Ectodermal cell (in vitro differentiated cells): ENCODE measurements at regions not wholly inside any gene's neighbourhood (a gene's known extent, or its start where the extent isn't known, plus 50 kb on each side); places are given as distances from the start of the nearest gene placed in this dataset.

Experiments
- H3K27ac ChIP-seq: 2 replicates; pipeline ENCODE4 v1.7.0; 2013; ENCODE audit warnings: mild to moderate bottlenecking, low read depth, low read length; ENCODE audit not compliant: insufficient read depth, poor library complexity, severe bottlenecking
- H3K27me3 ChIP-seq: 2 replicates; pipeline ENCODE4 v1.7.0; 2013; ENCODE audit warnings: mild to moderate bottlenecking, low read length; ENCODE audit not compliant: insufficient read depth, control insufficient read depth, poor library complexity, severe bottlenecking
- H3K36me3 ChIP-seq: one replicate; pipeline ENCODE4 v1.7.0; 2013; ENCODE audit warnings: low read length; ENCODE audit not compliant: control insufficient read depth, insufficient read depth
- H3K4me1 ChIP-seq: one replicate; pipeline ENCODE4 v1.7.0; 2013; ENCODE audit warnings: low read length; ENCODE audit not compliant: control insufficient read depth, insufficient read depth
- H3K4me3 ChIP-seq: 2 replicates; pipeline ENCODE4 v1.7.0; 2013; ENCODE audit warnings: low read depth, low read length, control low read depth; ENCODE audit not compliant: insufficient read depth
- H3K9me3 ChIP-seq: 2 replicates; pipeline ENCODE4 v1.7.0; 2013; ENCODE audit warnings: mild to moderate bottlenecking, low read length, moderate library complexity; ENCODE audit not compliant: control insufficient read depth
- WGBS, 2 experiments: methylation state at CpG; one replicate each; pipeline ENCODE4 v1.1.7; 2013; ENCODE audit warnings: missing lambda C conversion rate in 2 of 2; 5-methylcytosine and 5-hydroxymethylcytosine counted together

GRCh38 chr4:124177647-124178425, 534.7 kb downstream of the ANKRD50 start:
- 86 to 93% methylated on average over 4 of the region's 4 CpGs for WGBS, 2 experiments
- no peaks in the 10 kb centered on the region for H3K4me1 ChIP-seq
- no peaks in the 10 kb centered on the region for H3K36me3 ChIP-seq
- no peaks in the 10 kb centered on the region for H3K9me3 ChIP-seq
- H3K27ac ChIP-seq: no peak overlapping the region
- H3K4me3 ChIP-seq: no peak overlapping the region
- no peaks in the 10 kb centered on the region for H3K27me3 ChIP-seq

- Histone ChIP-seq H3K9me3 (no peaks in the 10 kb centered on the region), H3K27me3 (no peaks in the 10 kb centered on the region), H3K27ac (no peak overlapping the region), H3K4me1 (no peaks in the 10 kb centered on the region), H3K36me3 (no peaks in the 10 kb centered on the region), H3K4me3 (no peak overlapping the region)
- 90 to 93% methylated on average over 4 of the region's 4 CpGs for WGBS, 2 experiments
Measured at GRCh38 chr4:124178449-124179021, 534.0 kb downstream of the ANKRD50 start.

DNA sequence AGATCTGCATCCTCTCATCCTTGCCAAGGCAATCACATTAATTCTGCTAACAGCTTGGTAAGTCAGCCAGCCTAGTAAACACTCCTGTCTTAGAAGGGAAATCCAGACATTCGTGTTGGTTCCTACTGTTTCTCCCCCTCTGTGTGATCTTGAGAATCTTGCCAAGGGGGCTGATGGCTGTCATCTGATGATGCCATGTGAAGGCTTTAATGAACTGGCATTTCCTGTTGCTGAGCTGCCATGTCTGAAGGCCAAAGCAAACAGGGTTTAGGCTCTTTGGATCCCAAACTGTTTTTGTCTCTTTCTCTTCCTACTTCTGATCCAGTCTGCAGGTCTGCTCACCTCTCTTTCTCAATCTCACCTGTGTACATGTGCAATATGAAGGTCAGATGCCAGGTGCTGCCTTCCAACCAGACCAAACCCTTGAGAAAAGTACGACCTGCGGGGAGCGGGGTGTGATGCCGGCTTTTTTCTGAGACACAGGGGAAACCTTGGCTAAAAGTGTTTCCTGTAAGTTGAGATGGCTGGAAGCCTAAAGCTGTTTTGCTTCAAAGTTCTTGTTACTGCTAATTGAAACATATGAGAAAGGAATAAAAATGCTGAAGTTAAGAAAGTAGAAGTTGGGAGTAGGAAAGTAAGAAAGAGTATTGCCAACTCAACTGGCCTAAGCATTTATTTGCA, 532.9 kb downstream of the ANKRD50 start:
- 75 to 93% methylated on average over 4 to 5 of the region's 5 CpGs for WGBS, 2 experiments
- no peaks in the 10 kb centered on the region for H3K27me3 ChIP-seq
- no peaks in the 10 kb centered on the region for H3K9me3 ChIP-seq
- no peaks in the 10 kb centered on the region for H3K36me3 ChIP-seq
- H3K4me3 ChIP-seq: no peak overlapping the region
- H3K27ac ChIP-seq: no peak overlapping the region
- no peaks in the 10 kb centered on the region for H3K4me1 ChIP-seq

DNA sequence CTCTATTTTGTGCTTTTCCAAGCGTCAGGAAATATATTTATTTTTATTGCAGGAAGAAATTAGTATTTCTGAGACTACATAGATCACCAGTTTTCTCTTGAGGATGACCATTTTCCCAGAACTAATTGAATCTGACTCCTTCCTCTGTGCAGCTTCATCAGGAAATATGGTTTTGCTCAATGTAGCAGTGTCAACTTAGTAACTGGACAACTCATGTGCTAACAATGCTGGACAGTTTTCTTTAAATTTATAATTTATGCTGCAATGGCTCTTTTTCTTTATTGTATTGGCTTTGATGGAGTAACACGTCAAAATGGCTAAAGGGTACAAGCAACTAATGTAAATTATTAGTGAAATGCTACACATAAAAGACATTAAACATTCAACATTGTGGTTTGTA, 531.5 kb downstream of the ANKRD50 start:
- H3K27ac ChIP-seq: no peak overlapping the region
- H3K4me1 ChIP-seq: no peaks in the 10 kb centered on the region
- 100% methylated on average over 1 of the region's 2 CpGs; no CpG with 5 or more reads in 1 of the 2 experiments for WGBS, 2 experiments
- no peaks in the 10 kb centered on the region for H3K36me3 ChIP-seq
- H3K27me3 ChIP-seq: no peaks in the 10 kb centered on the region
- H3K4me3 ChIP-seq: no peak overlapping the region
- no peaks in the 10 kb centered on the region for H3K9me3 ChIP-seq

DNA sequence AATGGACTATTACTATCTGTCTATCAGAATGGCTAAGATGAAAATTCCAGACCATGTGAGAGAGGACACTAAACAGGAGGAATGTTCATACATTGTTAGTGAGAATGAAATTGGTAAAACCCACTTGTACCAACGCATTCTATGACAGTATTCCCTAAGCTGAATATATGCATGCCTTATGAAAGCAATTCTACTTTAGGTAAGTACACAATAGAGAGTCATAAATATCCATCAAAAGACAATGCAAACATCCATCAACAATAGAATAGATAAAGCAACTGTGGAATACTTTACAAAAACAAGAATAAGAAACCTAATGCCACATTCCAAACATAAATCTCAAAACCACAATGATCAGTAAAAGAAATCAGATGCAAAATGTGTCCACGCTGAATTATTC, 529.3 kb downstream of the ANKRD50 start:
- no peaks in the 10 kb centered on the region for H3K4me1 ChIP-seq
- no peak overlapping the region for H3K27ac ChIP-seq
- H3K9me3 ChIP-seq: no peaks in the 10 kb centered on the region
- no peaks in the 10 kb centered on the region for H3K36me3 ChIP-seq
- WGBS, 2 experiments: 78 to 86% methylated on average over 1 to 2 of the region's 2 CpGs
- H3K4me3 ChIP-seq: no peak overlapping the region
- no peaks in the 10 kb centered on the region for H3K27me3 ChIP-seq

GRCh38 chr4:124183926-124184325, 528.6 kb downstream of the ANKRD50 start:
- Histone ChIP-seq H3K9me3 (no peaks in the 10 kb centered on the region), H3K27ac (no peak overlapping the region), H3K4me3 (no peak overlapping the region), H3K4me1 (no peaks in the 10 kb centered on the region), H3K36me3 (no peaks in the 10 kb centered on the region), H3K27me3 (no peaks in the 10 kb centered on the region)

GRCh38 chr4:124184792-124185191, 527.7 kb downstream of the ANKRD50 start:
- Histone ChIP-seq H3K4me3 (no peak overlapping the region), H3K4me1 (no peaks in the 10 kb centered on the region), H3K27ac (no peak overlapping the region), H3K36me3 (no peaks in the 10 kb centered on the region), H3K9me3 (no peaks in the 10 kb centered on the region), H3K27me3 (no peaks in the 10 kb centered on the region)
- WGBS, 2 experiments: 100% methylated on average over 1 of the region's 1 CpG; no CpG with 5 or more reads in 1 of the 2 experiments

DNA sequence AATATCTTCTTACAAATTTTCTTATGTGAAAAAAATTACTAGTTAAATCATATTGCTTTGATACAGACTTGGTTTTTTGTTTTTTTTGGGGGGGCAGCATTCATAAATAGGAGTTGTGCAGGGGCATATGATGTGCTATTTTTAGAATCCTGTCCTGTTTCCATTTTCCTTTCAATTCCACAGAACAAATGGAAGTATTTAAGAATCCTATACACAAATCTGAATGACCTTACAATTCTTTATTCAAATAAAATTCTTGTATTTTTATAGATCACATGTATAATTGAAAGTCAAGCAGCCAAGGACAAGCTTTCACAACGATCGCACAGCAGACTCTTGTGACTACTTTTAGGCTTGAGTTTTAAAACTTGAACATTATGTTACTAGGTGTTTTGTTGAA, 523.9 kb downstream of the ANKRD50 start:
- no peak overlapping the region for H3K4me3 ChIP-seq
- no peak overlapping the region for H3K27ac ChIP-seq
- no peaks in the 10 kb centered on the region for H3K4me1 ChIP-seq
- H3K27me3 ChIP-seq: no peaks in the 10 kb centered on the region
- no peaks in the 10 kb centered on the region for H3K36me3 ChIP-seq
- WGBS, 2 experiments: 91 to 100% methylated on average over 2 of the region's 2 CpGs
- H3K9me3 ChIP-seq: no peaks in the 10 kb centered on the region

- H3K27ac ChIP-seq: no peak overlapping the region
- H3K4me3 ChIP-seq: no peak overlapping the region
- no peaks in the 10 kb centered on the region for H3K9me3 ChIP-seq
- H3K27me3 ChIP-seq: no peaks in the 10 kb centered on the region
- H3K4me1 ChIP-seq: no peaks in the 10 kb centered on the region
- H3K36me3 ChIP-seq: no peaks in the 10 kb centered on the region
- WGBS, 2 experiments: 83 to 100% methylated on average over 1 of the region's 1 CpG
Measured at GRCh38 chr4:124189545-124189944, 523.0 kb downstream of the ANKRD50 start.

DNA sequence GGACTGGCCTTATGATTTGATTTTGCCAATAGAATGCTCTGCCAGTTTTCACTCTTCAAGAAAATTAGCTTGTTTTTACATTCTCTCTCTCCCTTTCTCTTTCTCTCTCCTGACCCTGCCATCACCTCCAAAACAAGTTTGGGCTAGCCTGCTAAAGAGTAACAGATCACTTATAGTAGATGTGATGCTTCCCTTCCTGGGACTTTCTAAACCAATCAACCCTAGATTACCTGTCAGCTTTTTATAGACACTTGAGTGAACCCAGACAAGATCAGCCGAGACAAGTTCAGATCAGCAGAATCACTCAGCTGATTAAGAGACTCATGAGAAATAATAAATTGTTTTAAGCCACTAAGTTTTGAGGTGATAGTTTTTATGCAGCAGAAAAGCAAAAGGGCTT, 521.2 kb downstream of the ANKRD50 start:
- Histone ChIP-seq H3K27me3 (no peaks in the 10 kb centered on the region), H3K4me1 (no peaks in the 10 kb centered on the region), H3K4me3 (no peak overlapping the region), H3K27ac (no peak overlapping the region), H3K36me3 (no peaks in the 10 kb centered on the region), H3K9me3 (no peaks in the 10 kb centered on the region)
- 93 to 100% methylated on average over 1 of the region's 1 CpG for WGBS, 2 experiments
